AG09319 (cell line): ENCODE measurements at regions not wholly inside any gene's neighbourhood (a gene's known extent, or its start where the extent isn't known, plus 50 kb on each side); places are given as distances from the start of the nearest gene placed in this dataset.

Experiments used
- DNase-seq: peaks from one replicate; pipeline ENCODE4 v3.0.0-alpha.2; 2010; ENCODE audit warnings: low read depth; ENCODE audit errors: extremely low read depth
- CTCF ChIP-seq: IDR thresholded peaks from 2 replicates; pipeline ENCODE4 v1.5.1; 2011; ENCODE audit warnings: low read depth, mild to moderate bottlenecking, inconsistent platforms, low read length, moderate library complexity

- no peak for TF ChIP-seq CTCF
Observed at GRCh38 chr18:35770376-35771014, 189.0 kb downstream of the GALNT1 start.

GRCh38 chr18:35771172-35771571 lies 189.6 kb downstream of the GALNT1 start:
- no peak for DNase-seq
- TF ChIP-seq CTCF: no peak

More at GRCh38 chr18:35770376-35771014, 189.0 kb downstream of the GALNT1 start:
- DNase-seq: no peak

GRCh38 chr18:35775887-35776286 lies 194.3 kb downstream of the GALNT1 start:
- DNase-seq: no peak
- TF ChIP-seq CTCF: no peak

GRCh38 chr18:35776473-35776872 lies 194.9 kb downstream of the GALNT1 start:
- DNase-seq: no peak
- TF ChIP-seq CTCF: no peak

GRCh38 chr18:35777039-35777438 lies 195.4 kb upstream of the RMP24 start:
- no peak for TF ChIP-seq CTCF
- DNase-seq: no peak

GRCh38 chr18:35778850-35779627 lies 193.4 kb upstream of the RMP24 start:
- TF ChIP-seq CTCF: no peak
- no peak for DNase-seq

- DNase-seq: no peak
- no peak for TF ChIP-seq CTCF
Observed at GRCh38 chr18:35780937-35781336, 191.5 kb upstream of the RMP24 start.
